ENCODE measurements at regions not wholly inside any gene's neighbourhood (a gene's known extent, or its start where the extent isn't known, plus 50 kb on each side); places are given as distances from the start of the nearest gene placed in this dataset.

DNA sequence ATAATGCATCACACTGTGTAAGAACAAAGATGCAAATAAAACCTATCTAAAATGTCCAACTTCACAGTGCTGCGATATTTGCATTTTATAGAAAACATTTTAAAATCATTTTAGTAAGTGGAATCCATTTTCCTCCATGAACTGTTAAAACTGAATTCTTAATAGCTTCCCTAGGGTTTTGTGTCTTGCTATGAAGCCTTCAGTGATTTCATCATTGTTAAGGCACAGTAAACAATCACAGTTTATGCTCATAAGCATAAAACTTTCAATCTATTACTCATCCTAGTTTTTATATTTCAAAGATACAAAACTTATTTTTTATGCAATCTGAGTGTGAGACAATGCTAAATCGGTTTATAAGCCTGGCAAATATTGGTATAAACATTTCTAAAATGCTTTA is 509.7 kb downstream of the TUSC7 start:
- TF ChIP-seq POLR2AphosphoS5 (IDR thresholded peaks at IDR 0.05; ENCODE audit: low read depth, low read length) (no peak), FOXP2 (optimal IDR thresholded peaks at IDR 0.05; ENCODE audit: borderline replicate concordance, extremely low read depth, extremely low read length, insufficient read depth) (no peak)

DNA sequence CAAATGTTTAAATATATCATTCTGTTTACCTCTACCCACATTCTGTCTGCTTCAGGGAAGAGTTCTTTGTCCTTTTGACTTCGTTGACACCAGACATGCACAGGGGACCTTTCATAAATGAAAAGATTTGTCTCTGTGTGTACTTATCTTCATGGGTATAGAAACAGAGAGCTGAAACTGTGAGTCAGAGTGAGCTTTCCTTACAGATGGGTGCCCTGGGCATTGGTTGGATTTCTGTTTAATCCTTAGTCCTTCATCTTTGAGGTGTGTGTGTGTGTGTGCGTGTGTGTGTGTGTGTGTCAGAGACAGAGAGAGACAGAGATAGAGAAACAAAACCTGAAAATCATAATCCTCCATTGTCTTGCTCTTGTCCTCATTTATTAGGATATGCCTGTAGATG is 517.4 kb downstream of the TUSC7 start:
- TF ChIP-seq POLR2AphosphoS5 (IDR thresholded peaks at IDR 0.05; ENCODE audit: low read depth, low read length) (no peak), FOXP2 (optimal IDR thresholded peaks at IDR 0.05; ENCODE audit: borderline replicate concordance, extremely low read depth, extremely low read length, insufficient read depth) (no peak), TAF1 (IDR thresholded peaks at IDR 0.05; ENCODE audit: borderline replicate concordance, insufficient read depth, low read length) (no peak), SIN3A (IDR thresholded peaks at IDR 0.05; ENCODE audit: borderline replicate concordance, insufficient read depth, low read length) (no peak)
- TF ChIP-seq, protein P1, sequence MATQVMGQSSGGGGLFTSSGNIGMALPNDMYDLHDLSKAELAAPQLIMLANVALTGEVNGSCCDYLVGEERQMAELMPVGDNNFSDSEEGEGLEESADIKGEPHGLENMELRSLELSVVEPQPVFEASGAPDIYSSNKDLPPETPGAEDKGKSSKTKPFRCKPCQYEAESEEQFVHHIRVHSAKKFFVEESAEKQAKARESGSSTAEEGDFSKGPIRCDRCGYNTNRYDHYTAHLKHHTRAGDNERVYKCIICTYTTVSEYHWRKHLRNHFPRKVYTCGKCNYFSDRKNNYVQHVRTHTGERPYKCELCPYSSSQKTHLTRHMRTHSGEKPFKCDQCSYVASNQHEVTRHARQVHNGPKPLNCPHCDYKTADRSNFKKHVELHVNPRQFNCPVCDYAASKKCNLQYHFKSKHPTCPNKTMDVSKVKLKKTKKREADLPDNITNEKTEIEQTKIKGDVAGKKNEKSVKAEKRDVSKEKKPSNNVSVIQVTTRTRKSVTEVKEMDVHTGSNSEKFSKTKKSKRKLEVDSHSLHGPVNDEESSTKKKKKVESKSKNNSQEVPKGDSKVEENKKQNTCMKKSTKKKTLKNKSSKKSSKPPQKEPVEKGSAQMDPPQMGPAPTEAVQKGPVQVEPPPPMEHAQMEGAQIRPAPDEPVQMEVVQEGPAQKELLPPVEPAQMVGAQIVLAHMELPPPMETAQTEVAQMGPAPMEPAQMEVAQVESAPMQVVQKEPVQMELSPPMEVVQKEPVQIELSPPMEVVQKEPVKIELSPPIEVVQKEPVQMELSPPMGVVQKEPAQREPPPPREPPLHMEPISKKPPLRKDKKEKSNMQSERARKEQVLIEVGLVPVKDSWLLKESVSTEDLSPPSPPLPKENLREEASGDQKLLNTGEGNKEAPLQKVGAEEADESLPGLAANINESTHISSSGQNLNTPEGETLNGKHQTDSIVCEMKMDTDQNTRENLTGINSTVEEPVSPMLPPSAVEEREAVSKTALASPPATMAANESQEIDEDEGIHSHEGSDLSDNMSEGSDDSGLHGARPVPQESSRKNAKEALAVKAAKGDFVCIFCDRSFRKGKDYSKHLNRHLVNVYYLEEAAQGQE (IDR thresholded peaks at IDR 0.05; ENCODE audit: insufficient read depth in 1 of 2, low read depth in 2 of 2, low read length in 2 of 2) = no peak

DNA sequence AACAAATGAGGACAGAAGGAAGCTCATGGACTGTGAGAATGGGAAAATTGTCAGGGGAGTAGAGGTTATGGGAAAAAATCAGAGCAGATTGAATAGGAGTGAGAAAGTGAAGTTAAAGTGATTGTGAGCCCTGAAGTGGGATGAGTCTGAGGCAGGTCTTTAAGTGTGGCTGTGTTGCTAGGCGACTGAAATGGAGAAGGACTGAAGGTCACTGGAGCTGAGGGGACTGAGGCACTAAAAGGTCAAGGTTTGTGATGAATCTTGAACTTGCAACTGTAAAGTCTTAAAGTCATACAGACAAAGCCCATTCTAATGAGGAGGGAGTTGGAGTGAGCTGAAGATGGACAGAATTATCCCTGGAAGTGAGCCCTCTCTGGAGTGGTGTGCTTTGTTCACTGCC is 518.9 kb downstream of the TUSC7 start:
- TF ChIP-seq POLR2AphosphoS5 (IDR thresholded peaks at IDR 0.05; ENCODE audit: low read depth, low read length) (no peak), FOXP2 (optimal IDR thresholded peaks at IDR 0.05; ENCODE audit: borderline replicate concordance, extremely low read depth, extremely low read length, insufficient read depth) (no peak), TAF1 (IDR thresholded peaks at IDR 0.05; ENCODE audit: borderline replicate concordance, insufficient read depth, low read length) (no peak), SIN3A (IDR thresholded peaks at IDR 0.05; ENCODE audit: borderline replicate concordance, insufficient read depth, low read length) (no peak)
- TF ChIP-seq, protein P1 (IDR thresholded peaks at IDR 0.05; ENCODE audit: insufficient read depth in 1 of 2, low read depth in 2 of 2, low read length in 2 of 2) = no peak

DNA sequence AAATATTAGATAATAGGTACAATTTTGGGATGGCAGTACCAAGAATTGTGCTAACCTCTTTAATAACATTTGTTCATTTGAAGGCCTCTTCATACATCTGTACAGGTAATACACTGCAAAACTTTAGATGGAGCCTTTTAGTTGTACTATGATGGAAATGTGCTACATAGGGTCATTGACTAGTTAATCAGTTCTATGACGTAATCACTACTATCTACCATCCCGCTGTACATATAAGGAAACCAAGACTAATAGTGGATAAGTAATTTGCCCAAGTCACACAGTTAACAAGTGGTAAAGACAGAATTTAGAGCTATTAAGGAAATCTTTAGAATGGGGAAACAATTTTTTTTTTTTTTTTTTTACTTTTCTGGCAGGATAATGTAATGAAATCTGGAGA is 521.3 kb downstream of the TUSC7 start:
- TF ChIP-seq TAF1 (IDR thresholded peaks at IDR 0.05; ENCODE audit: borderline replicate concordance, insufficient read depth, low read length) (no peak), POLR2AphosphoS5 (IDR thresholded peaks at IDR 0.05; ENCODE audit: low read depth, low read length) (no peak), FOXP2 (optimal IDR thresholded peaks at IDR 0.05; ENCODE audit: borderline replicate concordance, extremely low read depth, extremely low read length, insufficient read depth) (no peak), SIN3A (IDR thresholded peaks at IDR 0.05; ENCODE audit: borderline replicate concordance, insufficient read depth, low read length) (no peak)
- TF ChIP-seq, protein P1 (IDR thresholded peaks at IDR 0.05; ENCODE audit: insufficient read depth in 1 of 2, low read depth in 2 of 2, low read length in 2 of 2) = no peak

DNA sequence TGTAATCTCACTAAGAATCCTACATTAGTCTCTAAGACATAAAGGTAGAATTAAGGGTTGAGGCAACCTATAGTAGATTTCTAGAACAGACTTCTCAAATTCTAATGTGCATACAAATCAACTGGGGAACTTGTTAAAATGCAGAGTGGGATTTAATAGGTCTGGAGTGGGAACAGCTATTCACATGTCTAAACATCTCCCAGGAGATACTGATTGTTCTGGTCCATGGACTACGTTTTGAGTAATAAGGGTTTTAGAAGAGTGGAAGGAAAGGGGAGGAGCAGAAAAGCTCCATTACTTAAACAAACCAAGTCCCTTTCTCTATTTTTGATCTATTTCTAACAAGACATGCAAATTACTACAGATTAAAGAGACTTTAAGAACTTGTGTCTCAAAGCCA is 524.8 kb downstream of the TUSC7 start:
- TF ChIP-seq SIN3A (IDR thresholded peaks at IDR 0.05; ENCODE audit: borderline replicate concordance, insufficient read depth, low read length) (no peak), POLR2AphosphoS5 (IDR thresholded peaks at IDR 0.05; ENCODE audit: low read depth, low read length) (no peak), FOXP2 (optimal IDR thresholded peaks at IDR 0.05; ENCODE audit: borderline replicate concordance, extremely low read depth, extremely low read length, insufficient read depth) (no peak), TAF1 (IDR thresholded peaks at IDR 0.05; ENCODE audit: borderline replicate concordance, insufficient read depth, low read length) (no peak)
- TF ChIP-seq, protein P1 (IDR thresholded peaks at IDR 0.05; ENCODE audit: insufficient read depth in 1 of 2, low read depth in 2 of 2, low read length in 2 of 2) = no peak

All from PFSK-1 (cell line).